ENCODE measurements at regions not wholly inside any gene's neighbourhood (a gene's known extent, or its start where the extent isn't known, plus 50 kb on each side); places are given as distances from the start of the nearest gene placed in this dataset.

- TF ChIP-seq POLR2A (IDR thresholded peaks at IDR 0.05), result no peak
- no peak for TF ChIP-seq CTCF (IDR thresholded peaks at IDR 0.05)
- TF ChIP-seq POLR2AphosphoS5 (IDR thresholded peaks at IDR 0.05), result no peak
Observed at GRCh38 chr7:68371985-68372384, 1226.3 kb upstream of the AUTS2 start.
